Activated gamma-delta T cell treated with Interleukin-2 at 50 U/mL for 16 hours (primary cell): ENCODE measurements at regions not wholly inside any gene's neighbourhood (a gene's known extent, or its start where the extent isn't known, plus 50 kb on each side); places are given as distances from the start of the nearest gene placed in this dataset.

ENCODE experiments used
- DNase-seq: peaks from one replicate; pipeline ENCODE4 v3.0.0-alpha.2; 2020

DNA sequence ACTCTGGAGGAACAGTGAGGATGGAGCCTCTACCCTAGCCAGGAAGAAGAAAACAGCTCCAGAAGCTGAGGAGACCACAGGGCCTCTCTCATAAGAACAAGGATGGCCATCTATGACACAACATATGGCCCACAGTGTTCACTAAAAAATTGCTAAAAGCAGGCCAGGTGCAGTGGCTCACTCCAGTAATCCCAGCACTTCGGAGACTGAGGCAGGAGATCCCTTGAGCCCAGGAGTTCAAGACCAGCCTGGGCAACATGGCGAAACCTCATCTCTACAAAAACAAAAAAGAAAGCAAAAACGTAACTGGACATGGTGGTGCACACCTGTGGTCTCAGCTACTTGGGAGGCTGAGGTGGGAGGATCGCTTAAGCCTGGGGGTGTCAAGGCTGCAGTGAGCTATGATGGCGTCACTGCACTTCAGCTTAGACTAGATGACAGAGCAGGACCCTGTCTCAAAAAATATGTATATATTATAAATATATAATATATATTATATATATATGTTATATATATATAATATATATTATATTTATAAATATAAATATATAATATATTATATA is 103.1 kb downstream of the TOMM20 start:
- no peak for DNase-seq

GRCh38 chr1:235024711-235025421 is 103.8 kb downstream of the TOMM20 start:
- no peak for DNase-seq

- no peak for DNase-seq
These were observed 104.8 kb downstream of the TOMM20 start for GRCh38 chr1:235023711-235024439.

DNA sequence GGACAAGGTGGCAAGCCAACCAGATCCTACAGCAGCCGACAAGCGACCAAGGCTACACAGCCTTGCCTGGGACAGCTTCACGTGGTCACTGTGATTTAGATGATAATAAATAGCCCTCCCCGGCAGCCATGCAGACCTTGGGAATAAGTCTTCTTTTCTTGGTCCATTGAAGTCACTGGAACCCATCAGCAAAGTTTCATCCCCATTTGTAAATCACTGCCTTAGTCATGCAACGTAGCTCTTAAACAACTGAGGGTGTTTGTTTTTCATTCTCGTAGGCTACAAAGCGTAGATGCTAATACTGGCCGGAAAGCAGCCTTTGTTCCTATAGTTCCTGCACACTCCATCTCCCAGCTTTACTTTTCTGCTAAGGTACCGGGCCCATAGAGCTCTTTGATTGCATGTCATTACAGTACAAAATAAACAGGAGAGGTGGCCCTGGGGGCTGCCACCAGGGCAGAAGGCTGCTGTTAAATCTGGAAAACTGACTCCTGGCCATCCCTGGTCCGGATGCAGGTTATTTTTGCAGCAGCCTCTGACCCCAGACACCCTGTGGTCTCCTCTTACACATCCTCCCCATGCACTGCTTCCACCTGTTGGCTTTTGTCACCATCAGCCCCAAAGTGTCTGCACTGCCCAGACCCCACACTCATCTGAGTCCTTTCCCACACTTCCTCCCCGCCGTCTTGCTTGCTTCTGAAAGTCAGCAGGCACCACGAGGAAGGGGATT is 105.5 kb downstream of the TOMM20 start:
- DNase-seq, result no peak

DNA sequence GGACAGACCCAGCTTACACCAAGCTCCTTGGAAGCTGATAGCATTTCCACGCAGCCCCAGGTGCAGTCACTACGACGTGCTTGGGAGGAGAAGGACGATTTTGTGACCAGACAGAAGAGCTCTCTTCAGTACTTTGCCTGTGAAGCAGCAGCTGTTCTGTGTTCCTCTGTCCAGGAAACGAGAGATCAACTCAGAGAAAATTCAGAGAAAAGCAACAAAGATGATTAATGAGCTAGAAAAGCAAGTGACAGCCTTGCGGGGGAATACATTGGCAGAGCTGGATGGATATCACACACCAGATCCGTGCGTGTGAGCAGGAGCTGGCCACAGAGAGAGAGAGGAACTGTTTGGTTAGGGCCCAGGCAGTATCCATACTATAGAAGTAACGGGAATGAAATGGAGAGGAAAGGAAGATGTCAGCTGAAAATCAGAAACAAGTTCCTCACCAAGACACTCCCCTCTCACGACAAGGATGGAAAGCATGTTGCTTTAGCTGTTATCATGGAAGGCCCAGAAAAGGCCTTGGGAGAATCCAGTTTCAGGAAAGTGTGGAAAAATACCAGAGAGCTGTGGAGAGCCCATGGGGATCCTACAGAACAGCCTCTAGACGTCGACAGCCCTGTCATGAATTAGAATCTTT is 106.2 kb downstream of the TOMM20 start:
- no peak for DNase-seq

DNA sequence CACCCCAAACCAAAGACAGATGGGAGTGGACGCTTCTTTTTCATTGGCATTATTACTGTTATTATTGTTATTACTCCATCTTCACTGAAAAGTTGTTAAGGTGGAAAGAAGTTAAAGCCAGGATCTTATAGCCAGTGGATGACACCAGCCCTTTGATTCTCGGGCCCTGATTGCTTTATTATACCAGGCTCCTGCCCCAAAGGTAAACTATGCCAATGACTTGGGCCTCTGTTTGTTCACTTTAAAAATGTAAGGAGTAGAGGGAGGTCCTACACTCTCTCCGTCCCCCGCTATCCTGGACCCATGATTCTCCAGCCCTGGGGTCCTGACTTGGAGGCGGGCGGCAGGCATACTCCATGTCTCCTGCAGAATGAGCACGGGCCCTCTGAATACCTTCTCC is 106.8 kb downstream of the TOMM20 start:
- no peak for DNase-seq

DNA sequence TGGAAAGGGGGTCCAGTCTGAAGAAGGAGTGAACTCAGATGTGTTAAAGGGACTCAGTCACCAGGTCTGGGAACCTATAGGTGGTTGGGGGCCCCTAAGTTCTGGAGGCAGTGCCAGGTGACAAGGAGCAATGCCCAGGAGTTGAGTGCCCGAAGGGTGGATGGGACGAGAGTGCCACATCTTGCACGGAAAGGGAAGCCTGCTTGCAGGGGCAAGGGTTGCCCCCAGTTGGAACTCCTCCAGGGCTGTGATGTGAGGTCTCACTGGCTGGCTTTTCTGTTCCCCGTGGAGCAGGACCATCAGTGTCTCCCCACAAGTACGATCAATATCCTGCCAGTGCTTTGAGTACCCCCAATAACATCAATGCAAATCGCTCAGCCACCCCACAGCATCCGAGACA is 107.3 kb downstream of the TOMM20 start:
- DNase-seq, result no peak

DNA sequence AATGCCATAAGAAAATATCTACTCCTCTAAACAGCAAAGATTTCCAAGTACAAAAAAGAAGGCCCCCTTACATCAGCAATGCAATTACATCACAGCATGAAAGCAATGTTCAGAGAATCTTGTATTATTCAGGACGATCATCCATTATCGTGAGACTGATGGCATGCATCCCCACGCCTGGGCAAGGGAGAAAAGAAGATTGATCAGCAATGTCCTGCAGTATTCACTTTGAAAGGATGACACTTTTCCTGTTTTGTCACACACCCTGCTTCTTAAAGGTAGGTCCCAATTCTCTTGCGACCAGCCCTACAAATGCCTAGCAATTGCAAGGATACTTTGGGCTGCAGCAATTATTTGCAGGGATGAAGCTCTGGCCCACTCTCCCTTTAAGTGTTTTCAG is 108.7 kb downstream of the TOMM20 start:
- DNase-seq, result no peak

DNA sequence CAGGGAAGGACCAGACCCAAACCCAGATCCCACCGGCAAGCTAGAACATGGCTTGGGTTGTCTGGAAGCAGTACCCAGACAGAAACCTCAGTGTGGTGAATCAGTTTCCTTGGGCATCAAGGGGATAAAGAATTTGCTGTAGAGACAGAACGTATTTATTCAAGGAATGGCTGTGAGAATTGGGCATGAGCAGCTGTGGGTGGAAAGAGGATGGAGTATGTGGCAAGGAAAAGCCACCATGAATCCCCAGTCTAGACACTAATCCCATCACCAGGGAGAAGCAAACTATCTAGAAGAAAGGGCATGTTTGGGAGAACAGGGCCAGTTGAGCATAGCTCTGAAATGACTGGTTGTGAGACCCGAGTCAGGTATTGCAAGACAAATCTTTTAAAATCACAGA is 109.2 kb downstream of the TOMM20 start:
- DNase-seq, result no peak

DNA sequence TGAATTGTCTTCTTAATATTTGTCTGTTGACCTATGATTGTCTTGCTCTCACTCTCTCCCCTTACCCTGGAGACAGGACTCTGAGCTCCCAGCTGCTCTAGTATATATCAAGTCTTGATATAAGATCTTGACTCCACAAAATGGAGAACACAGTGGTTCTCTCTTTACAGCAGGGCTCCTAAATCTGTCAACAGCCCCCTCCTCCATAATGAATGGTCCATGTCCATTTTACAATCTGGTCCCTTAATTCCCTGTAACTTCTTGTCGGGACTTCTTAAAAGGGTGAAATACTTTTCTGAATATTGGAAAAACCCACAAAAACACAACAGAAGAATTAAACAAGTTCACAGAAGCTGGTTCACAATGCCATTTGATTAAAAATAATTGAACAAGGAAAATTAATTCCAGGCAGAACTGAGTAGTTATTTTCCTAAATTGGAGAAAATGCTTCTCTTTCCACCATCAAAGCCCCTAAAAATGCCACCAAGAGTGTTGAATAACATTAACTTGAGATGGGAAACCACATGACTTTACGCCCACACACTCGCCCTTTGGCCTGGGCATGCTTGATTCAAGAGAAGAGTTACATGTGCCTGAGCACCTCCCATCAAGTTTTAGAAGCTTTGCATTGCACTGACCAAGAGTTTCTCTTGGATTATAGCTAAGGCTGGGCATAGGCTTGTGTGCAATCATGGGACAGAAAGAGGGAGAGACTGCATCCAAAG is 109.8 kb downstream of the TOMM20 start:
- DNase-seq, result no peak

GRCh38 chr1:235018161-235018560 is 110.5 kb downstream of the TOMM20 start:
- DNase-seq, result no peak

GRCh38 chr1:235017719-235018118 is 110.9 kb downstream of the TOMM20 start:
- DNase-seq, result no peak

DNA sequence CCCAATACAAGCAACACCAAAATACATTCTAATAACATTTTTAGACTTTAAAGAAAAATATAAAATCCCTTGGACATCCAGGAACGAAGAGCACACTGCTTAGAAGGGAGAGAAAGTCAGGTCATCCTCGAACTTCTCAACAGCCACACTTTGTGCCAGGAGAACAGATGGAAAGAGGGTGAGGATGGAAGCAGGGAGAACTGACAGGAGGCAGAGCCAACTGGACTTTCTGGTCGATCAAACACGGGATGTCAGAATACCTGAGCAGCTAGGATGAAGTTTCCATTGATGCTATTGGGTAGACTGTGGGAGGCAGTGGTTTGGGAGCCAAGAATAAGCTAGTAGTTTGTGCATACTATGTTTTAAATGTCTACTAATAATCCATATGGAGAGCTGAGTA is 111.4 kb downstream of the TOMM20 start:
- DNase-seq, result no peak

DNA sequence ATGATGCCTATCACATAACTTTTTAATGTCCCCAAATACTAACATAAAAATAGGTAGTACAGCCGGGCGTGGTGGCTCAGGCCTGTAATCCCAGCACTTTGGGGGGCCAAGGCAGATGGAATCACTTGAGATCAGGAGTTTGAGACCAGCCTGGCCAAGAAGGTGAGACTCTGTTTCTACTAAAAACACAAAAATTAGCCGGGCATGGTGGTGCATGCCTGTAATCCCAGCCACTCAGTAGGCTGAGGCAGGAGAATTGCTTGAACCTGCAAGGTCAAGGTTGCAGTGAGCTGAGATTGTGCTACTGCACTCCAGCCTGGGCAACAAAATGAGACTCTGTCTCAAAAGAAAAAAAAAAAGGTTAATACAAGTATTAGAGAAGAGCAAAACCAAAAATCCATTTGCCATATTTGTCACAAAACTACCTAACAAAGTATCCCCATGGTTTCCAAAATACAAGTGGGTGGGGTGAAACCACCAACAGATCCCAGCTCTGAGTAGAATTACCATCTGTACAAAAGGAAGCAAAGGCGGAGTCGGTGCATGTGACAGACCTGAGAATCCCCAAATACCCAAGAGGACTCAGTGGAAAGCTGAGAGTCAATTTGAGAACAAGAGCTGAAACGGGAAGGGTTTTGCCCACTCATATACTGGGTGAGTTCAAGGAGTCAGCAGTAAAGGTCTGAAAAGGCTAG is 113.2 kb downstream of the TOMM20 start:
- DNase-seq, result no peak

DNA sequence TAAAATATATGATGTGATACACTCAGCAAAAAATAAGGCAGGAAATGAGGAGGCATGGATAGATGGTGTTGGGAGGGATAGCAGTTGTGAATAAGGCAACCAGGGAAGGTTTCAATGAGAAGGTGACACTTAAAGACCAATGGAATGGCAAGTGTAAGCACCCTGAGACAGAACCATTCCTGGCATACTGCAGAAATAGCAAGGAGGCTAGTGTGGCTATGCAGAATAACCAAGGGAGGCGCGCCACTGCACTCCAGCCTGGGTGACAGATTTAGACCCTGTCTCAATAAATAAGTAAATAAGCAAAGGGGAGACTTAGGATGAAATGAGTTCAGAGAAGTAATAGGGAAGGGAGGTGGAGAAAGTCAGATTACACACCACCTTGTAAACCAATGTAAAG is 113.9 kb downstream of the TOMM20 start:
- DNase-seq, result no peak

DNA sequence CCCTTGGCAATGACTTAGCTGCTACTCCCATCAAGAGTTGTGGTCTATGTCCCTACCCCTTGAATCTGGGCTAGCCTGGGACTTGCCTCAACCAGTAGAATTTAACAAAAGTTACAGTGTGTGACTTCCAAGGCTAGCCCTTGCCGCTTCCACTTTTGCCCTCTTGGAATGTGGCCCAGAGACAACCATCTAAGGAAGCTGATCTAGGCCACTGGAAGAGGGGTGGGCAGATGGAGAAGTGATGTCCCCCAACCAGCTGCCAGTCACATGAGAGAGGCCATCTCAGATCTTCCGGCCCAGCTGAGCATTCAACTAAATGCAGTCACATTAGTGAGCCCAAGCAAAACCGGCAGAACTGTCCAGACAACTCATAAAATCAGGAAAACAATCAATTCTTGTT is 115.1 kb downstream of the TOMM20 start:
- no peak for DNase-seq

DNA sequence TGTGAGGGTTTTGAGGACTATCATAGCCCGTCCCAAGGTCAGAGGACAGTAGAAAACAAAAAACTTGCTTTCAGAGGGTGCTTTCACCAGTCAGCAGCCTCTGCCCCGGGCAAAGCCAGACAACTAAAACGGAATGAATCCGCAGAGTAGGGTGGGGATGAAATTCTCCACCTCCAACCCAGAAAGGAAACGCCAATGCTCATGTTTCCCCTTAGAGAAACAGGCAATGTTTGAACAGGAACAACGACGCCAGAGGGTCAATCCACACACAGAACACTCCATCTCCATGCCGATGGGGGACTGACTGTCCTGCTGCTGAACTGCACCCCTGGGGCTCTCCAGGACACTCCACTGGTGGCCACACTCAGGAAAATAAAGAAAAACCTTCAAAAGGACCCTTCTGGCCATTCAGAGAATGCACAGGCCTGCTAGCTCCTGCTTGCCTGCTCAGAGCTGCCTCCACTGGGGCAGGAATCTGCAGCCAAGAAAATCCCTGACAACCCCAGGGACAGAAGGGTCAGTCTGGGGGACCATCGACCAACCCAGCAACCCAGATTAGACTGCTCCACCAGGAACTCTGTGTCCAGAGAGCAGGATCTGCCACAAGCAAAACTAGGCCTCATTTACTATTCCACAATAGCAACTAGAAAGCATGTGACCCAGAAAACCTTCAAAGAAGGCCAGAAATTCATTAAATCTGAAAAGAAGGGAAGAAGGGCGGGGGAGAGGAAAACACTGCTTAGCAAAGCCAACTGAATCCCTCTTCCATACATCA is 116.0 kb downstream of the TOMM20 start:
- no peak for DNase-seq

GRCh38 chr1:235011599-235012435 is 116.8 kb downstream of the TOMM20 start:
- peak; percentile 92 for DNase-seq

- DNase-seq, result no peak
These were observed 117.5 kb downstream of the TOMM20 start for GRCh38 chr1:235011064-235011598.
